HCT116 (cell line): ENCODE measurements at regions not wholly inside any gene's neighbourhood (a gene's known extent, or its start where the extent isn't known, plus 50 kb on each side); places are given as distances from the start of the nearest gene placed in this dataset.

Experiments
- ATAC-seq: fragments of 200-7000 bp; cut with Tn5 transposase; 2 replicates; pipeline ENCODE4 v1.9.1; 2020; ENCODE audit warnings: mild to moderate bottlenecking, moderate library complexity
- BruUV-seq: library from RNA; stranded (reverse); fragments of 400-500 nt; replicated peaks from 2 replicates; lab custom pipeline; 2021; lab: Mats Ljungman, UMichigan
- CTCF ChIA-PET: fragments of 300-600 bp; sonication (Branson Sonifier 250); formaldehyde crosslinking; loops from one replicate; lab custom pipeline; 2021; ENCODE audit warnings: antibody characterized with exemption; lab: Charles Lee
- POLR2A ChIA-PET: fragments of 300-600, 350-600 bp; sonication (Branson Sonifier 250); formaldehyde crosslinking; loops from one replicate; lab custom pipeline; 2021; ENCODE audit warnings: antibody characterized with exemption; lab: Charles Lee
- RAD21 ChIA-PET, 2 experiments: fragments of 300-600 bp; sonication (Branson Sonifier 250); formaldehyde crosslinking; loops; one replicate each; lab custom pipeline; 2023; ENCODE audit warnings: low total read pairs in 2 of 2; ENCODE audit not compliant: uncharacterized antibody in 2 of 2, unreplicated experiment in 2 of 2, low non-redundant PET in 1 of 2; lab: Charles Lee
- DNase-seq: peaks from one replicate; pipeline ENCODE4 v3.0.0-alpha.2; 2010; ENCODE audit warnings: low read depth, low spot score
- H2AFZ ChIP-seq: fragments of 200-600 bp; shearing (Covaris generic), sonication (generic); 2 replicates; pipeline ENCODE4 v1.6.1; 2017; ENCODE audit warnings: low read depth, mixed run types, mixed read lengths, antibody characterized with exemption, low read length; ENCODE audit not compliant: poor library complexity, severe bottlenecking
- H3K27ac ChIP-seq: 2 replicates; pipeline ENCODE4 v1.5.1; 2012; ENCODE audit warnings: low read depth, low read length
- H3K27me3 ChIP-seq: fragments of 200-600 bp; sonication (generic); 2 replicates; pipeline ENCODE4 v1.6.1; 2016; ENCODE audit warnings: mixed run types, low read length, mixed read lengths; ENCODE audit not compliant: insufficient read depth
- H3K36me3 ChIP-seq, 2 experiments: fragments of 200-500 bp in 1 of 2; fragments of 200-600 bp in 1 of 2; sonication (Bioruptor generic) in 1 of 2; sonication (generic) in 1 of 2; 2 replicates each; pipeline versions ENCODE4 v1.5.1 to v1.6.1; 2014 to 2016; ENCODE audit warnings: low read length in 2 of 2, inconsistent platforms in 1 of 2, mixed read lengths in 1 of 2, mixed run types in 1 of 2; ENCODE audit not compliant: insufficient read depth in 2 of 2, control insufficient read depth in 1 of 2
- H3K4me1 ChIP-seq, 2 experiments: fragments of 200-600 bp in 1 of 2; sonication (generic) in 1 of 2; 2 replicates each; pipeline versions ENCODE4 v1.5.1 to v1.6.1; 2012 to 2017; ENCODE audit warnings: low read length in 2 of 2, inconsistent platforms in 1 of 2, mild to moderate bottlenecking in 1 of 2, mixed read lengths in 1 of 2, mixed run types in 1 of 2, moderate library complexity in 1 of 2; ENCODE audit not compliant: insufficient read depth in 2 of 2, control insufficient read depth in 1 of 2
- H3K4me2 ChIP-seq: fragments of 200-600 bp; sonication (generic); 2 replicates; pipeline ENCODE4 v1.6.1; 2017; ENCODE audit warnings: mixed run types, low read length, mixed read lengths
- H3K4me3 ChIP-seq, 2 experiments: fragments of 200-600 bp in 1 of 2; sonication (generic) in 1 of 2; replicated peaks in 1 of 2; 2 replicates each; pipeline ENCODE4 v1.5.1; 2011 to 2016; ENCODE audit warnings: low read length in 2 of 2, control low read depth in 1 of 2, low read depth in 1 of 2, mild to moderate bottlenecking in 1 of 2, mixed read lengths in 1 of 2, mixed run types in 1 of 2
- H3K79me2 ChIP-seq: fragments of 200-600 bp; sonication (generic); 2 replicates; pipeline ENCODE4 v1.6.1; 2017; ENCODE audit warnings: mild to moderate bottlenecking, mixed run types, low read length, moderate library complexity, mixed read lengths; ENCODE audit not compliant: insufficient read depth
- H3K9ac ChIP-seq: fragments of 200-600 bp; sonication (generic); 2 replicates; pipeline ENCODE4 v1.6.1; 2016; ENCODE audit warnings: low read length, mixed read lengths
- H3K9me2 ChIP-seq: fragments of 200-600 bp; sonication (generic), shearing (Covaris generic); 2 replicates; pipeline ENCODE4 v1.6.1; 2017; ENCODE audit warnings: mixed run types, mild to moderate bottlenecking, moderate library complexity; ENCODE audit not compliant: insufficient read depth
- H3K9me3 ChIP-seq, 2 experiments: fragments of 200-500 bp in 1 of 2; fragments of 200-600 bp in 1 of 2; sonication (Bioruptor generic) in 1 of 2; sonication (generic) in 1 of 2; 2 replicates each; pipeline ENCODE4 v1.6.1; 2014 to 2017; ENCODE audit warnings: low read length in 2 of 2, mixed read lengths in 2 of 2, inconsistent platforms in 1 of 2, low read depth in 1 of 2, mild to moderate bottlenecking in 1 of 2, mixed run types in 1 of 2, moderate library complexity in 1 of 2; ENCODE audit not compliant: control insufficient read depth in 1 of 2, insufficient read depth in 1 of 2
- H4K20me1 ChIP-seq: fragments of 200-600 bp; sonication (generic), shearing (Covaris generic); 2 replicates; pipeline ENCODE4 v1.6.1; 2017; ENCODE audit warnings: mixed run types, mild to moderate bottlenecking, moderate library complexity; ENCODE audit not compliant: insufficient read depth
- CBX3 ChIP-seq: IDR thresholded peaks from 2 replicates; pipeline ENCODE4 v1.6.1; 2012; ENCODE audit warnings: low read depth
- CEBPB ChIP-seq: IDR thresholded peaks from 2 replicates; pipeline ENCODE4 v1.6.1; 2012; ENCODE audit warnings: low read depth
- CTCF ChIP-seq, 3 experiments: fragments of 200-600 bp in 1 of 3; sonication (generic) in 1 of 3; IDR thresholded peaks in 2 of 3; conservative IDR thresholded peaks in 1 of 3; 2 replicates each; pipeline ENCODE4 v1.5.1; 2012 to 2017; ENCODE audit warnings: low read depth in 2 of 3, low read length in 2 of 3, antibody characterized with exemption in 1 of 3, borderline replicate concordance in 1 of 3, control low read depth in 1 of 3, mild to moderate bottlenecking in 1 of 3, mixed read lengths in 1 of 3, mixed run types in 1 of 3, moderate library complexity in 1 of 3; ENCODE audit not compliant: insufficient read depth in 1 of 3
- ELF1 ChIP-seq: IDR thresholded peaks from 2 replicates; pipeline ENCODE4 v1.6.1; 2012; ENCODE audit warnings: low read depth, borderline replicate concordance
- EZH2 ChIP-seq: fragments of 200-600 bp; sonication (generic); IDR thresholded peaks from 2 replicates; pipeline ENCODE4 v1.6.1; 2017; ENCODE audit warnings: antibody characterized with exemption, mixed run types
- FOSL1 ChIP-seq: IDR thresholded peaks from 2 replicates; pipeline ENCODE4 v1.6.1; 2012; ENCODE audit warnings: low read depth
- MAX ChIP-seq: IDR thresholded peaks from 2 replicates; pipeline ENCODE4 v1.6.1; 2012
- POLR2A ChIP-seq: IDR thresholded peaks from 2 replicates; pipeline ENCODE4 v1.7.0; 2011; ENCODE audit warnings: borderline replicate concordance; ENCODE audit not compliant: insufficient read depth, insufficient read length; ENCODE audit errors: extremely low read depth
- POLR2AphosphoS5 ChIP-seq: IDR thresholded peaks from 2 replicates; pipeline ENCODE4 v1.6.1; 2011; ENCODE audit warnings: mild to moderate bottlenecking, low read depth, low read length, moderate library complexity
- RAD21 ChIP-seq: IDR thresholded peaks from 2 replicates; pipeline ENCODE4 v1.6.1; 2012; ENCODE audit warnings: low read depth, mild to moderate bottlenecking
- SIN3A ChIP-seq: IDR thresholded peaks from 2 replicates; pipeline ENCODE4 v1.6.1; 2012; ENCODE audit warnings: low read depth
- SP1 ChIP-seq: IDR thresholded peaks from 2 replicates; pipeline ENCODE4 v1.6.1; 2012; ENCODE audit warnings: low read depth
- SRF ChIP-seq: IDR thresholded peaks from 2 replicates; pipeline ENCODE4 v1.6.1; 2012; ENCODE audit warnings: low read depth
- TCF7L2 ChIP-seq: IDR thresholded peaks from 2 replicates; pipeline ENCODE4 v1.7.0; 2011; ENCODE audit warnings: borderline replicate concordance, inconsistent platforms; ENCODE audit not compliant: insufficient read depth, insufficient read length; ENCODE audit errors: extremely low read depth
- ZBTB33 ChIP-seq: IDR thresholded peaks from 2 replicates; pipeline ENCODE4 v1.6.1; 2011; ENCODE audit warnings: mild to moderate bottlenecking, low read length, moderate library complexity; ENCODE audit not compliant: insufficient replicate concordance; ENCODE audit errors: extremely low read depth
- intact Hi-C: fragments of 100-400 bp; cut with micrococcal nuclease; formaldehyde crosslinking; loops from 2 replicates; pipeline ENCODE4 v1.10.0; 2022

- H2AFZ ChIP-seq, result no peak overlapping the region
- CTCF ChIA-PET, result no interaction called here
These were observed 108.7 kb upstream of the PFKP start for GRCh38 chr10:2958659-2959058.

GRCh38 chr10:2957785-2958184 is 109.6 kb upstream of the PFKP start:
- H3K9me3 ChIP-seq, result no peaks in the 10 kb centered on the region
- no TSS peak for BruUV-seq
- H3K4me2 ChIP-seq, result no peak overlapping the region
- no peak overlapping the region for H3K27ac ChIP-seq
- no peak overlapping the region for H2AFZ ChIP-seq
- CTCF ChIA-PET, result no interaction called here
- H3K9ac ChIP-seq, result no peak overlapping the region
- ATAC-seq (no peak), DNase-seq (no peak)
- intact Hi-C loops, result no loop called here
- peaks cover 24% of the 10 kb centered on the region for H3K27me3 ChIP-seq
- POLR2A ChIA-PET, result no interaction called here
- no peaks in the 10 kb centered on the region for H3K79me2 ChIP-seq
- H3K4me1 ChIP-seq, result no peaks in the 10 kb centered on the region
- RAD21 ChIA-PET, result no interaction called here
- H3K4me3 ChIP-seq, result no peak overlapping the region
- no peaks in the 10 kb centered on the region for H4K20me1 ChIP-seq
- no peaks in the 10 kb centered on the region for H3K9me2 ChIP-seq
- no peaks in the 10 kb centered on the region for H3K36me3 ChIP-seq
- TF ChIP-seq SRF (no peak), POLR2AphosphoS5 (no peak), EZH2 (no peak), CTCF (IDR thresholded peaks at IDR 0.05 in 2 of 3, conservative IDR thresholded peaks at IDR 0.05 in 1 of 3; ENCODE audit: borderline replicate concordance in 1 of 3, insufficient read depth in 1 of 3, low read depth in 2 of 3, low read length in 2 of 3) (no peak), RAD21 (no peak), ZBTB33 (no peak), CEBPB (no peak), FOSL1 (no peak)

More at GRCh38 chr10:2958659-2959058, 108.7 kb upstream of the PFKP start:
- ChIA-PET POLR2A (no interaction called here), RAD21 (interaction anchor here in 1 of 2 experiments (0.6 kb wide), 1 partner anchor 1624 kb away, joined by 4 read pairs; no protein-coding TSS in a partner anchor)
- ATAC-seq (no peak), DNase-seq (no peak)
- H3K9me3 ChIP-seq, result no peaks in the 10 kb centered on the region
- TF ChIP-seq POLR2AphosphoS5 (no peak), SP1 (no peak), SIN3A (no peak), ELF1 (no peak), MAX (no peak), CBX3 (no peak), POLR2A (no peak), TCF7L2 (no peak), EZH2 (no peak)
- H3K4me3 ChIP-seq, result no peak overlapping the region
- H3K4me1 ChIP-seq, result no peaks in the 10 kb centered on the region
- H3K27ac ChIP-seq, result no peak overlapping the region
- H3K4me2 ChIP-seq, result no peak overlapping the region
- H4K20me1 ChIP-seq, result no peaks in the 10 kb centered on the region
- intact Hi-C loops, result no loop called here
- H3K27me3 ChIP-seq, result peaks cover 21% of the 10 kb centered on the region
- H3K9ac ChIP-seq, result no peak overlapping the region
- H3K9me2 ChIP-seq, result no peaks in the 10 kb centered on the region
- BruUV-seq, result no TSS peak
- no peaks in the 10 kb centered on the region for H3K79me2 ChIP-seq
- H3K36me3 ChIP-seq, result no peaks in the 10 kb centered on the region
